Activated T-cell treated with anti-CD3 and anti-CD28 coated beads, Interleukin-2, amount 50 U/mL, for 4 hours (primary cell): ENCODE measurements at regions not wholly inside any gene's neighbourhood (a gene's known extent, or its start where the extent isn't known, plus 50 kb on each side); places are given as distances from the start of the nearest gene placed in this dataset.

ENCODE experiments used
- ATAC-seq, 2 donors: fragments of 200-7000 bp; cut with Tn5 transposase; one replicate each; pipeline ENCODE4 v1.10.0; 2021
- DNase-seq: peaks from one replicate; pipeline ENCODE4 v3.0.0-alpha.2; 2020
- H3K27me3 Mint-ChIP-seq: one replicate; pipeline ENCODE4 v1.8.0; 2021; ENCODE audit warnings: low read depth, mixed read lengths
- H3K36me3 Mint-ChIP-seq: one replicate; pipeline ENCODE4 v1.8.0; 2022; ENCODE audit warnings: mixed read lengths; ENCODE audit not compliant: insufficient read depth
- H3K4me1 Mint-ChIP-seq: one replicate; pipeline ENCODE4 v1.8.0; 2021; ENCODE audit warnings: low read depth, mixed read lengths
- H3K4me3 Mint-ChIP-seq: one replicate; pipeline ENCODE4 v1.8.0; 2021; ENCODE audit warnings: mild to moderate bottlenecking, moderate library complexity, mixed read lengths
- H3K9me3 Mint-ChIP-seq: one replicate; pipeline ENCODE4 v1.8.0; 2021; ENCODE audit warnings: mixed read lengths

GRCh38 chr15:37764733-37765191, 169.7 kb upstream of the TMCO5A start:
- Mint-ChIP-seq H3K9me3 (no peaks in the 10 kb centered on the region), H3K4me3 (no peak overlapping the region), H3K4me1 (peaks cover 13% of the 10 kb centered on the region), H3K27me3 (no peaks in the 10 kb centered on the region), H3K36me3 (no peaks in the 10 kb centered on the region)
- peak; percentile 61 to 66 for ATAC-seq
- no peak for DNase-seq

GRCh38 chr15:37765786-37766185, 168.7 kb upstream of the TMCO5A start:
- Mint-ChIP-seq H3K4me3 (no peak overlapping the region), H3K9me3 (no peaks in the 10 kb centered on the region), H3K4me1 (peaks cover 13% of the 10 kb centered on the region), H3K36me3 (no peaks in the 10 kb centered on the region), H3K27me3 (no peaks in the 10 kb centered on the region)
- ATAC-seq (no peak), DNase-seq (no peak)

- Mint-ChIP-seq H3K36me3 (no peaks in the 10 kb centered on the region), H3K9me3 (no peaks in the 10 kb centered on the region), H3K4me3 (no peak overlapping the region), H3K27me3 (no peaks in the 10 kb centered on the region), H3K4me1 (peaks cover 13% of the 10 kb centered on the region)
- ATAC-seq (no peak), DNase-seq (no peak)
Observed at GRCh38 chr15:37767841-37768455, 166.5 kb upstream of the TMCO5A start.

GRCh38 chr15:37771465-37771864, 163.0 kb upstream of the TMCO5A start:
- no peak for DNase-seq
- H3K4me3 Mint-ChIP-seq, result no peak overlapping the region
- peaks cover 5% of the 10 kb centered on the region for H3K27me3 Mint-ChIP-seq
- H3K36me3 Mint-ChIP-seq, result no peaks in the 10 kb centered on the region
- H3K9me3 Mint-ChIP-seq, result no peaks in the 10 kb centered on the region
- H3K4me1 Mint-ChIP-seq, result no peaks in the 10 kb centered on the region
- no peak for ATAC-seq

- no peaks in the 10 kb centered on the region for H3K4me1 Mint-ChIP-seq
- peaks cover 5% of the 10 kb centered on the region for H3K27me3 Mint-ChIP-seq
- no peaks in the 10 kb centered on the region for H3K36me3 Mint-ChIP-seq
- ATAC-seq (no peak), DNase-seq (no peak)
- H3K9me3 Mint-ChIP-seq, result no peaks in the 10 kb centered on the region
- H3K4me3 Mint-ChIP-seq, result no peak overlapping the region
Observed at GRCh38 chr15:37773111-37773860, 161.2 kb upstream of the TMCO5A start.

- Mint-ChIP-seq H3K27me3 (peaks cover 5% of the 10 kb centered on the region), H3K36me3 (no peaks in the 10 kb centered on the region), H3K9me3 (no peaks in the 10 kb centered on the region), H3K4me1 (no peaks in the 10 kb centered on the region), H3K4me3 (no peak overlapping the region)
- ATAC-seq (no peak), DNase-seq (no peak)
Observed at GRCh38 chr15:37774961-37775360, 159.5 kb upstream of the TMCO5A start.

GRCh38 chr15:37777006-37777405, 157.4 kb upstream of the TMCO5A start:
- DNase-seq (no peak), ATAC-seq (no peak)
- H3K9me3 Mint-ChIP-seq, result no peaks in the 10 kb centered on the region
- peaks cover 5% of the 10 kb centered on the region for H3K27me3 Mint-ChIP-seq
- H3K4me1 Mint-ChIP-seq, result no peaks in the 10 kb centered on the region
- H3K4me3 Mint-ChIP-seq, result no peak overlapping the region
- H3K36me3 Mint-ChIP-seq, result no peaks in the 10 kb centered on the region

- no peaks in the 10 kb centered on the region for H3K4me1 Mint-ChIP-seq
- no peaks in the 10 kb centered on the region for H3K27me3 Mint-ChIP-seq
- H3K9me3 Mint-ChIP-seq, result no peaks in the 10 kb centered on the region
- no peak for DNase-seq
- H3K4me3 Mint-ChIP-seq, result no peak overlapping the region
- no peaks in the 10 kb centered on the region for H3K36me3 Mint-ChIP-seq
- no peak for ATAC-seq
Observed at GRCh38 chr15:37783290-37783689, 151.2 kb upstream of the TMCO5A start.

- Mint-ChIP-seq H3K9me3 (no peaks in the 10 kb centered on the region), H3K4me3 (no peak overlapping the region), H3K4me1 (no peaks in the 10 kb centered on the region), H3K36me3 (no peaks in the 10 kb centered on the region), H3K27me3 (no peaks in the 10 kb centered on the region)
- DNase-seq, result no peak
- ATAC-seq, result no peak
Observed at GRCh38 chr15:37788330-37788729, 146.1 kb upstream of the TMCO5A start.

GRCh38 chr15:37788767-37789396, 145.6 kb upstream of the TMCO5A start:
- H3K36me3 Mint-ChIP-seq, result no peaks in the 10 kb centered on the region
- no peak overlapping the region for H3K4me3 Mint-ChIP-seq
- no peaks in the 10 kb centered on the region for H3K9me3 Mint-ChIP-seq
- DNase-seq (no peak), ATAC-seq (no peak)
- H3K27me3 Mint-ChIP-seq, result no peaks in the 10 kb centered on the region
- no peaks in the 10 kb centered on the region for H3K4me1 Mint-ChIP-seq

- ATAC-seq (no peak), DNase-seq (no peak)
- Mint-ChIP-seq H3K9me3 (no peaks in the 10 kb centered on the region), H3K4me3 (no peak overlapping the region), H3K36me3 (no peaks in the 10 kb centered on the region), H3K27me3 (no peaks in the 10 kb centered on the region), H3K4me1 (no peaks in the 10 kb centered on the region)
Observed at GRCh38 chr15:37789397-37789786, 145.0 kb upstream of the TMCO5A start.

- Mint-ChIP-seq H3K36me3 (no peaks in the 10 kb centered on the region), H3K4me1 (no peaks in the 10 kb centered on the region), H3K4me3 (no peak overlapping the region), H3K27me3 (no peaks in the 10 kb centered on the region), H3K9me3 (no peaks in the 10 kb centered on the region)
- DNase-seq (no peak), ATAC-seq (peak; percentile 46 to 52)
Observed at GRCh38 chr15:37789881-37790280, 144.6 kb upstream of the TMCO5A start.

GRCh38 chr15:37791693-37792092, 142.7 kb upstream of the TMCO5A start:
- DNase-seq, result no peak
- ATAC-seq, result no peak
- Mint-ChIP-seq H3K4me3 (no peak overlapping the region), H3K9me3 (no peaks in the 10 kb centered on the region), H3K4me1 (no peaks in the 10 kb centered on the region), H3K27me3 (no peaks in the 10 kb centered on the region), H3K36me3 (no peaks in the 10 kb centered on the region)

GRCh38 chr15:37792351-37792750, 142.1 kb upstream of the TMCO5A start:
- DNase-seq (no peak), ATAC-seq (no peak)
- Mint-ChIP-seq H3K4me1 (no peaks in the 10 kb centered on the region), H3K36me3 (no peaks in the 10 kb centered on the region), H3K9me3 (no peaks in the 10 kb centered on the region), H3K4me3 (no peak overlapping the region), H3K27me3 (no peaks in the 10 kb centered on the region)

GRCh38 chr15:37793851-37794250, 140.6 kb upstream of the TMCO5A start:
- ATAC-seq, result no peak
- H3K36me3 Mint-ChIP-seq, result no peaks in the 10 kb centered on the region
- no peaks in the 10 kb centered on the region for H3K4me1 Mint-ChIP-seq
- peaks cover 6% of the 10 kb centered on the region for H3K9me3 Mint-ChIP-seq
- no peaks in the 10 kb centered on the region for H3K27me3 Mint-ChIP-seq
- no peak for DNase-seq
- H3K4me3 Mint-ChIP-seq, result no peak overlapping the region
